A549 (cell line): ENCODE measurements at regions not wholly inside any gene's neighbourhood (a gene's known extent, or its start where the extent isn't known, plus 50 kb on each side); places are given as distances from the start of the nearest gene placed in this dataset.

Source experiments
- ATAC-seq, 2 experiments: fragments of 200-7000 bp in 1 of 2; fragments of >200 bp in 1 of 2; cut with Nextera tagmentation in 1 of 2; cut with Tn5 transposase in 1 of 2; 3 replicates each; pipeline versions ENCODE4 v1.8.0 to v1.9.1; 2018 to 2020; ENCODE audit warnings: mild to moderate bottlenecking in 1 of 2, moderate library complexity in 1 of 2
- CTCF ChIA-PET: fragments of 300-600 bp; sonication (Branson Sonifier 250); formaldehyde crosslinking; extraction: SDS; loops from one replicate; lab custom pipeline; 2021; ENCODE audit warnings: antibody characterized with exemption, inconsistent platforms; lab: Yijun Ruan, JAX
- POLR2A ChIA-PET: fragments of 350-600 bp; formaldehyde crosslinking; extraction: SDS; loops from one replicate; lab custom pipeline; 2021; ENCODE audit warnings: antibody characterized with exemption, inconsistent platforms; lab: Yijun Ruan, JAX
- DNase-seq, 2 experiments: peaks; one replicate each; pipeline versions ENCODE4 v3.0.0 to v3.0.0-alpha.2; 2011 to 2016; ENCODE audit warnings: low read depth in 1 of 2, low spot score in 1 of 2
- FAIRE-seq: peaks from 2 replicates; lab custom pipeline; 2011; peaks lifted over from hg19 to GRCh38; lab: Jason Lieb, UNC
- H3K27ac ChIP-seq, 2 experiments: fragments of >200 bp; sonication (Bioruptor Twin); formaldehyde crosslinking; 3 replicates each; pipeline ENCODE4 v1.5.1; 2016 to 2017
- H3K4me1 ChIP-seq: fragments of >200 bp; sonication (Bioruptor Twin); formaldehyde crosslinking; 3 replicates; pipeline ENCODE4 v1.6.1; 2016
- H3K4me2 ChIP-seq: fragments of >200 bp; sonication (Bioruptor Twin); formaldehyde crosslinking; 3 replicates; pipeline ENCODE4 v1.6.1; 2016
- H3K4me3 ChIP-seq: fragments of >200 bp; sonication (Bioruptor Twin); formaldehyde crosslinking; 3 replicates; pipeline ENCODE4 v1.5.1; 2016
- H3K9me3 ChIP-seq: fragments of >200 bp; sonication (Bioruptor Twin); formaldehyde crosslinking; 3 replicates; pipeline ENCODE4 v1.6.1; 2016
- CEBPB ChIP-seq, 2 experiments: fragments of >200 bp in 1 of 2; sonication (Bioruptor Twin) in 1 of 2; formaldehyde crosslinking in 1 of 2; IDR thresholded peaks; 2 replicates each; pipeline ENCODE4 v1.6.1; 2012 to 2016
- EHF ChIP-seq: fragments of 250-450 bp; sonication (Bioruptor Pico); IDR thresholded peaks from 2 replicates; pipeline ENCODE4 v1.5.0; 2020; ENCODE audit warnings: mild to moderate bottlenecking
- GATA3 ChIP-seq: IDR thresholded peaks from 2 replicates; pipeline ENCODE4 v1.6.1; 2012; ENCODE audit warnings: borderline replicate concordance
- HDAC2 ChIP-seq: fragments of 200-600 bp; sonication (generic); IDR thresholded peaks from 2 replicates; pipeline ENCODE4 v1.6.1; 2016
- HOXB13 ChIP-seq: fragments of 250-450 bp; sonication (Bioruptor Pico); IDR thresholded peaks from 2 replicates; pipeline ENCODE4 v1.5.0; 2020; ENCODE audit warnings: low read depth, mild to moderate bottlenecking, moderate library complexity
- JUNB ChIP-seq: fragments of >200 bp; sonication (Bioruptor Twin); formaldehyde crosslinking; IDR thresholded peaks from 2 replicates; pipeline ENCODE4 v1.6.1; 2016
- KDM5A ChIP-seq: fragments of 200-600 bp; sonication (generic); IDR thresholded peaks from 2 replicates; pipeline ENCODE4 v1.6.1; 2016; ENCODE audit warnings: antibody characterized with exemption, mild to moderate bottlenecking
- MYC ChIP-seq: IDR thresholded peaks from 2 replicates; pipeline ENCODE4 v1.6.1; 2012; ENCODE audit warnings: mild to moderate bottlenecking, inconsistent platforms, low read length, improper control_type of control experiment, borderline replicate concordance
- NFE2L2 ChIP-seq: fragments of 150-350 bp; conservative IDR thresholded peaks from 2 replicates; pipeline ENCODE4 v1.6.1; 2014; ENCODE audit warnings: low read length
- NR3C1 ChIP-seq: fragments of >200 bp; sonication (Bioruptor Twin); formaldehyde crosslinking; IDR thresholded peaks from 3 replicates; pipeline ENCODE4 v1.6.1; 2017
- PHF8 ChIP-seq: fragments of 200-600 bp; sonication (generic); IDR thresholded peaks from 2 replicates; pipeline ENCODE4 v1.6.1; 2016; ENCODE audit warnings: low read depth, mild to moderate bottlenecking, antibody characterized with exemption, moderate library complexity, borderline replicate concordance
- POLR2AphosphoS2 ChIP-seq: conservative IDR thresholded peaks from 2 replicates; pipeline ENCODE4 v1.6.1; 2012; ENCODE audit warnings: low read length, improper control_type of control experiment, inconsistent platforms
- RCOR1 ChIP-seq: fragments of 150-350 bp; IDR thresholded peaks from 2 replicates; pipeline ENCODE4 v1.6.1; 2014; ENCODE audit warnings: antibody characterized with exemption, low read length, low read depth
- SMC3 ChIP-seq: fragments of >200 bp; sonication (Bioruptor Twin); formaldehyde crosslinking; IDR thresholded peaks from 3 replicates; pipeline ENCODE4 v1.6.1; 2018; ENCODE audit warnings: inconsistent platforms
- TFCP2L1 ChIP-seq: fragments of 250-450 bp; sonication (Bioruptor Pico); IDR thresholded peaks from 2 replicates; pipeline ENCODE4 v1.5.0; 2021; ENCODE audit warnings: mild to moderate bottlenecking
- ZSCAN20 ChIP-seq: fragments of 250-450 bp; sonication (Bioruptor Pico); IDR thresholded peaks from 2 replicates; pipeline ENCODE4 v1.8.0; 2022; ENCODE audit warnings: mild to moderate bottlenecking, moderate library complexity
- WGBS: methylation state at CpG from one replicate; pipeline ENCODE4 v1.1.6; 2017; ENCODE audit errors: missing lambda C conversion rate; 5-methylcytosine and 5-hydroxymethylcytosine counted together
- TF ChIP-seq, protein P1 (sequence below): IDR thresholded peaks from 2 replicates; pipeline ENCODE4 v1.6.1; 2012; ENCODE audit warnings: low read depth, borderline replicate concordance
- TF ChIP-seq, protein P2 (sequence below): fragments of >200 bp; sonication (Bioruptor Twin); formaldehyde crosslinking; IDR thresholded peaks from 3 replicates; pipeline ENCODE4 v1.5.1; 2016
- TF ChIP-seq, protein P3 (sequence below): IDR thresholded peaks from 2 replicates; pipeline ENCODE4 v1.6.1; 2012
- TF ChIP-seq, protein P4 (sequence below): fragments of 450-650 bp; IDR thresholded peaks from 2 replicates; pipeline ENCODE4 v1.6.1; 2014; ENCODE audit warnings: antibody characterized with exemption
- TF ChIP-seq, protein P5 (sequence below): fragments of >200 bp; sonication (Bioruptor Twin); formaldehyde crosslinking; IDR thresholded peaks from 2 replicates; pipeline ENCODE4 v1.6.1; 2016
- TF ChIP-seq, protein P6 (sequence below): fragments of 200-600 bp; sonication (generic); IDR thresholded peaks from 2 replicates; pipeline ENCODE4 v1.6.1; 2016; ENCODE audit warnings: antibody characterized with exemption, mild to moderate bottlenecking, moderate library complexity

DNA sequence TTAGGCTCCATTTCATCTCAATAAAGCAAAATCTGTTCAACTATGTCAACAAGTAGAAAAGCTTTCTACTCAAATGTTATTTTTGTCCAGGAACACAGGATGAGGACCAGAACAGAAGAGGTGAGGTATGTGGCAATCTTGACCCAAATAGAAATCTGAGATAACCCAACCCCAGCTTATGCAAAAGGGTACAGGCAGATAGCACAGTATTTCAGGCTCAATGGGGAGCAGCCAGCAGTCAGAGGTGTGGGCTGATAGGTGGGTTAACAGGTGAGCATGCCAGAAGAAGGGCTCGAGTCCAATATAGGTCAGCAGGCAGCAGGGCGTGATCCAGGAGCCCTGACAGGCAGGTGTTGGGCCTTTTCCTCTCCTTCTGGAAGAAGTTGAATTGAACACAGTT, 281.2 kb upstream of the NR2F2 start:
- Histone ChIP-seq H3K4me1 (peaks cover 13% of the 10 kb centered on the region; the same call in 2 of the 3 replicates), H3K4me2 (no peak overlapping the region), H3K4me3 (no peak overlapping the region), H3K27ac (no peak overlapping the region), H3K9me3 (no peaks in the 10 kb centered on the region)
- 42% methylated on average over 2 of the region's 2 CpGs for WGBS
- FAIRE-seq (no peak), DNase-seq (no peak), ATAC-seq (no peak)
- ChIA-PET POLR2A (no interaction called here), CTCF (no interaction called here)
- TF ChIP-seq GATA3 (no peak), JUNB (no peak), PHF8 (no peak), RCOR1 (no peak), MYC (no peak), NR3C1 (no peak), SMC3 (no peak), POLR2AphosphoS2 (no peak), KDM5A (no peak), CEBPB (IDR thresholded peaks at IDR 0.05) (no peak)
- TF ChIP-seq, protein P1, sequence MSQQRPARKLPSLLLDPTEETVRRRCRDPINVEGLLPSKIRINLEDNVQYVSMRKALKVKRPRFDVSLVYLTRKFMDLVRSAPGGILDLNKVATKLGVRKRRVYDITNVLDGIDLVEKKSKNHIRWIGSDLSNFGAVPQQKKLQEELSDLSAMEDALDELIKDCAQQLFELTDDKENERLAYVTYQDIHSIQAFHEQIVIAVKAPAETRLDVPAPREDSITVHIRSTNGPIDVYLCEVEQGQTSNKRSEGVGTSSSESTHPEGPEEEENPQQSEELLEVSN, result no peak
- TF ChIP-seq, protein P2, sequence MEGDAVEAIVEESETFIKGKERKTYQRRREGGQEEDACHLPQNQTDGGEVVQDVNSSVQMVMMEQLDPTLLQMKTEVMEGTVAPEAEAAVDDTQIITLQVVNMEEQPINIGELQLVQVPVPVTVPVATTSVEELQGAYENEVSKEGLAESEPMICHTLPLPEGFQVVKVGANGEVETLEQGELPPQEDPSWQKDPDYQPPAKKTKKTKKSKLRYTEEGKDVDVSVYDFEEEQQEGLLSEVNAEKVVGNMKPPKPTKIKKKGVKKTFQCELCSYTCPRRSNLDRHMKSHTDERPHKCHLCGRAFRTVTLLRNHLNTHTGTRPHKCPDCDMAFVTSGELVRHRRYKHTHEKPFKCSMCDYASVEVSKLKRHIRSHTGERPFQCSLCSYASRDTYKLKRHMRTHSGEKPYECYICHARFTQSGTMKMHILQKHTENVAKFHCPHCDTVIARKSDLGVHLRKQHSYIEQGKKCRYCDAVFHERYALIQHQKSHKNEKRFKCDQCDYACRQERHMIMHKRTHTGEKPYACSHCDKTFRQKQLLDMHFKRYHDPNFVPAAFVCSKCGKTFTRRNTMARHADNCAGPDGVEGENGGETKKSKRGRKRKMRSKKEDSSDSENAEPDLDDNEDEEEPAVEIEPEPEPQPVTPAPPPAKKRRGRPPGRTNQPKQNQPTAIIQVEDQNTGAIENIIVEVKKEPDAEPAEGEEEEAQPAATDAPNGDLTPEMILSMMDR, result no peak
- TF ChIP-seq, protein P3, sequence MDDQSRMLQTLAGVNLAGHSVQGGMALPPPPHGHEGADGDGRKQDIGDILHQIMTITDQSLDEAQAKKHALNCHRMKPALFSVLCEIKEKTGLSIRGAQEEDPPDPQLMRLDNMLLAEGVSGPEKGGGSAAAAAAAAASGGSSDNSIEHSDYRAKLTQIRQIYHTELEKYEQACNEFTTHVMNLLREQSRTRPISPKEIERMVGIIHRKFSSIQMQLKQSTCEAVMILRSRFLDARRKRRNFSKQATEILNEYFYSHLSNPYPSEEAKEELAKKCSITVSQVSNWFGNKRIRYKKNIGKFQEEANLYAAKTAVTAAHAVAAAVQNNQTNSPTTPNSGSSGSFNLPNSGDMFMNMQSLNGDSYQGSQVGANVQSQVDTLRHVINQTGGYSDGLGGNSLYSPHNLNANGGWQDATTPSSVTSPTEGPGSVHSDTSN, result no peak
- TF ChIP-seq, protein P4, sequence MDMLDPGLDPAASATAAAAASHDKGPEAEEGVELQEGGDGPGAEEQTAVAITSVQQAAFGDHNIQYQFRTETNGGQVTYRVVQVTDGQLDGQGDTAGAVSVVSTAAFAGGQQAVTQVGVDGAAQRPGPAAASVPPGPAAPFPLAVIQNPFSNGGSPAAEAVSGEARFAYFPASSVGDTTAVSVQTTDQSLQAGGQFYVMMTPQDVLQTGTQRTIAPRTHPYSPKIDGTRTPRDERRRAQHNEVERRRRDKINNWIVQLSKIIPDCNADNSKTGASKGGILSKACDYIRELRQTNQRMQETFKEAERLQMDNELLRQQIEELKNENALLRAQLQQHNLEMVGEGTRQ, result no peak
- TF ChIP-seq, protein P5, sequence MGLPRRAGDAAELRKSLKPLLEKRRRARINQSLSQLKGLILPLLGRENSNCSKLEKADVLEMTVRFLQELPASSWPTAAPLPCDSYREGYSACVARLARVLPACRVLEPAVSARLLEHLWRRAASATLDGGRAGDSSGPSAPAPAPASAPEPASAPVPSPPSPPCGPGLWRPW, result no peak
- TF ChIP-seq, all 56 proteins: peak for 0

DNA sequence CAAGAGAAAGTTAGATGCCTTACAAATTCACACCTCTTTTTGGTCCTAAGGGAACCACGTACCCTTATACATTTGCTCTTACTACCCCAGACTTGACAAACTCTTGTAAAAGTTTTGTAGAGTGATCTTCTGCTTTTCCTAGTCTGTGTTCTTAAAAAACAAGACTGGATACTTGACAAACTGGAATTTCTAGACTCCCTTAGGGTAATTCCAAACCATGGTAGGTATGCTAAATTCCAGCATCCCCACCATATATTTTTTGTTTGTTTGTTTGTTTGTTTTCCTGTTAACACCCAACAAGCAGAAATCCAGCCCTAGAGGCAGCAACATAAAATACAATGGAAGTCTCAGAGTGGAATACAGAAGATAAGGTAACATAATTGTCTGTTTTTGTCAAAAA, 280.7 kb upstream of the NR2F2 start:
- DNase-seq, result no peak
- H3K4me1 ChIP-seq, result peaks cover 13% of the 10 kb centered on the region; the same call in 2 of the 3 replicates
- TF ChIP-seq TFCP2L1 (CRISPR knock-in tag), result no peak
- no peak for TF ChIP-seq HDAC2
- no peak for TF ChIP-seq GATA3
- TF ChIP-seq, protein P6, sequence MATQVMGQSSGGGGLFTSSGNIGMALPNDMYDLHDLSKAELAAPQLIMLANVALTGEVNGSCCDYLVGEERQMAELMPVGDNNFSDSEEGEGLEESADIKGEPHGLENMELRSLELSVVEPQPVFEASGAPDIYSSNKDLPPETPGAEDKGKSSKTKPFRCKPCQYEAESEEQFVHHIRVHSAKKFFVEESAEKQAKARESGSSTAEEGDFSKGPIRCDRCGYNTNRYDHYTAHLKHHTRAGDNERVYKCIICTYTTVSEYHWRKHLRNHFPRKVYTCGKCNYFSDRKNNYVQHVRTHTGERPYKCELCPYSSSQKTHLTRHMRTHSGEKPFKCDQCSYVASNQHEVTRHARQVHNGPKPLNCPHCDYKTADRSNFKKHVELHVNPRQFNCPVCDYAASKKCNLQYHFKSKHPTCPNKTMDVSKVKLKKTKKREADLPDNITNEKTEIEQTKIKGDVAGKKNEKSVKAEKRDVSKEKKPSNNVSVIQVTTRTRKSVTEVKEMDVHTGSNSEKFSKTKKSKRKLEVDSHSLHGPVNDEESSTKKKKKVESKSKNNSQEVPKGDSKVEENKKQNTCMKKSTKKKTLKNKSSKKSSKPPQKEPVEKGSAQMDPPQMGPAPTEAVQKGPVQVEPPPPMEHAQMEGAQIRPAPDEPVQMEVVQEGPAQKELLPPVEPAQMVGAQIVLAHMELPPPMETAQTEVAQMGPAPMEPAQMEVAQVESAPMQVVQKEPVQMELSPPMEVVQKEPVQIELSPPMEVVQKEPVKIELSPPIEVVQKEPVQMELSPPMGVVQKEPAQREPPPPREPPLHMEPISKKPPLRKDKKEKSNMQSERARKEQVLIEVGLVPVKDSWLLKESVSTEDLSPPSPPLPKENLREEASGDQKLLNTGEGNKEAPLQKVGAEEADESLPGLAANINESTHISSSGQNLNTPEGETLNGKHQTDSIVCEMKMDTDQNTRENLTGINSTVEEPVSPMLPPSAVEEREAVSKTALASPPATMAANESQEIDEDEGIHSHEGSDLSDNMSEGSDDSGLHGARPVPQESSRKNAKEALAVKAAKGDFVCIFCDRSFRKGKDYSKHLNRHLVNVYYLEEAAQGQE, result no peak
- TF ChIP-seq NFE2L2, result no peak
- TF ChIP-seq EHF (CRISPR knock-in tag), result no peak
- no peak for TF ChIP-seq PHF8
- TF ChIP-seq HOXB13, result no peak
- no peak for TF ChIP-seq POLR2AphosphoS2
- no peak for TF ChIP-seq ZSCAN20
- TF ChIP-seq, all 56 proteins: peak for 0
- Histone ChIP-seq H3K27ac (no peak overlapping the region), H3K4me3 (no peak overlapping the region), H3K9me3 (no peaks in the 10 kb centered on the region), H3K4me2 (no peak overlapping the region)
- ChIA-PET CTCF (no interaction called here), POLR2A (no interaction called here)
- FAIRE-seq (no peak), ATAC-seq (no peak)
- WGBS, result 48% methylated on average over 1 of the region's 1 CpG
